ENCODE measurements at regions not wholly inside any gene's neighbourhood (a gene's known extent, or its start where the extent isn't known, plus 50 kb on each side); places are given as distances from the start of the nearest gene placed in this dataset.

DNA sequence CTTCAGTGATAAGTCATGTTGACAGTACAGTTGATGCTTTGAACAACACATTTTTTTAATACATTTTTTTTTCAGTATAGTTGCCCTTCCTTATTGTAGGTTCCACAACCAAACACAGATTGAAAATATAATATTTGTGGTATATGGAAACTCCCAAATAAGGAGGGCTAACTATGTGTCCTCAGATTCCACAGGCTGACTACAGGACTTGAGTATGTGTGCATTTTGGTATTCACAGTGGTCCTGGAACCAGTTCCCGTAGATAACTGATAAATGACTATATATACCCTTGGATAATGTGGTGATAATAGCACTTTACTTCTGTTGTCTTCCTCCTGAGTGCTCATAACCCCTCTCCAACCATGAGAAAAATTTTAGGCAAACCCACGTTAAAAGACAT is 111.6 kb upstream of the NUDT6 start:
- DNase-seq (ENCODE audit: low spot score in 2 of 2): no peak
- TF ChIP-seq POLR2A (IDR thresholded peaks at IDR 0.05): no peak
- TF ChIP-seq, protein P1, sequence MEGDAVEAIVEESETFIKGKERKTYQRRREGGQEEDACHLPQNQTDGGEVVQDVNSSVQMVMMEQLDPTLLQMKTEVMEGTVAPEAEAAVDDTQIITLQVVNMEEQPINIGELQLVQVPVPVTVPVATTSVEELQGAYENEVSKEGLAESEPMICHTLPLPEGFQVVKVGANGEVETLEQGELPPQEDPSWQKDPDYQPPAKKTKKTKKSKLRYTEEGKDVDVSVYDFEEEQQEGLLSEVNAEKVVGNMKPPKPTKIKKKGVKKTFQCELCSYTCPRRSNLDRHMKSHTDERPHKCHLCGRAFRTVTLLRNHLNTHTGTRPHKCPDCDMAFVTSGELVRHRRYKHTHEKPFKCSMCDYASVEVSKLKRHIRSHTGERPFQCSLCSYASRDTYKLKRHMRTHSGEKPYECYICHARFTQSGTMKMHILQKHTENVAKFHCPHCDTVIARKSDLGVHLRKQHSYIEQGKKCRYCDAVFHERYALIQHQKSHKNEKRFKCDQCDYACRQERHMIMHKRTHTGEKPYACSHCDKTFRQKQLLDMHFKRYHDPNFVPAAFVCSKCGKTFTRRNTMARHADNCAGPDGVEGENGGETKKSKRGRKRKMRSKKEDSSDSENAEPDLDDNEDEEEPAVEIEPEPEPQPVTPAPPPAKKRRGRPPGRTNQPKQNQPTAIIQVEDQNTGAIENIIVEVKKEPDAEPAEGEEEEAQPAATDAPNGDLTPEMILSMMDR (IDR thresholded peaks at IDR 0.05): no peak
- H3K4me3 ChIP-seq (ENCODE audit: low read depth, poor library complexity, severe bottlenecking): no peak overlapping the region
- intact Hi-C loops (cut with DNase I; ENCODE audit: low total_unique reads): no loop called here
- WGBS, 2 donors: 91 to 98% methylated on average over 2 of the region's 2 CpGs

DNA sequence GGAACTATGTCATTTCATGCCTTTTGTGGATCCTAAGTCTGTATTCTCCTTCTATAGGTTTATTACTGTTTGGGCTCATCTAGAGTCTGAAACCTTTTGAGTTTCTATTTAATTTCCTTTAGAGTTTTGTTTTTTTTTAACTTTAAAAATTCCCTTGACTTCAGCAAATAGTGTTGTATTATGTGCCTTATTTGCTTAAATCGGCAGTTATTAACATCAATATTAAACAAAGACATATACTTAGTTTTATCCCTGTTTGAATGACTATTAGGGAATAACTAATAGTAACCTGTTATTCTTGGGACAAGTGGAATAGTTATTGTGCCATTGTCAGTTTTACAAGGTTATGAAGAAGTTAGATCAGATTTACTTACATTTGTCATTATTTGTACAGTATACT is 112.8 kb upstream of the NUDT6 start:
- WGBS, 2 donors: 97 to 98% methylated on average over 1 of the region's 1 CpG
- intact Hi-C loops (cut with DNase I; ENCODE audit: low total_unique reads): no loop called here
- H3K4me3 ChIP-seq (ENCODE audit: low read depth, poor library complexity, severe bottlenecking): no peak overlapping the region
- no peak for DNase-seq (ENCODE audit: low spot score in 2 of 2)
- TF ChIP-seq, protein P1 (IDR thresholded peaks at IDR 0.05): no peak
- no peak for TF ChIP-seq POLR2A (IDR thresholded peaks at IDR 0.05)

DNA sequence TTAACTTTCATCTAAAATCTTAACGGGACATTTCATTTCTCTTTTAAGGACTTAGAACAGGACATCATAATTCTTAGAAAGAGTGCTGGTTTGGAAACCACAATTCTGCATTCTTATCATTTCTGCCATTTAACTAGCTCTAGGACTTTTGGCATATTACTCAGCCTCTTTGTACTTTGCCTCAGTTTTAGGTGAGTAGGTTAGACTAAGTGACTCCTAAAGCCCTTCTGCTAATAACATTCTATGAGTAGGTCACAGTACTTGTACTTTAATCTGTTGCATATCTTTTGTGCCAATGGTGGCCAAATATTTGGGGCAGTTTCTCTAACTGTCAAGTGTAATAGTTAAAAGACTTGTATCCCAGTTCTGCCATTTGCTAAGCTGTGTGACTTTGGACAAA is 115.4 kb upstream of the NUDT6 start:
- WGBS, 2 donors: 67 to 70% methylated on average over 1 of the region's 1 CpG
- TF ChIP-seq, protein P1 (IDR thresholded peaks at IDR 0.05): no peak
- no peak for TF ChIP-seq POLR2A (IDR thresholded peaks at IDR 0.05)
- intact Hi-C loops (cut with DNase I; ENCODE audit: low total_unique reads): no loop called here
- H3K4me3 ChIP-seq (ENCODE audit: low read depth, poor library complexity, severe bottlenecking): no peak overlapping the region
- DNase-seq (ENCODE audit: low spot score in 2 of 2): no peak

DNA sequence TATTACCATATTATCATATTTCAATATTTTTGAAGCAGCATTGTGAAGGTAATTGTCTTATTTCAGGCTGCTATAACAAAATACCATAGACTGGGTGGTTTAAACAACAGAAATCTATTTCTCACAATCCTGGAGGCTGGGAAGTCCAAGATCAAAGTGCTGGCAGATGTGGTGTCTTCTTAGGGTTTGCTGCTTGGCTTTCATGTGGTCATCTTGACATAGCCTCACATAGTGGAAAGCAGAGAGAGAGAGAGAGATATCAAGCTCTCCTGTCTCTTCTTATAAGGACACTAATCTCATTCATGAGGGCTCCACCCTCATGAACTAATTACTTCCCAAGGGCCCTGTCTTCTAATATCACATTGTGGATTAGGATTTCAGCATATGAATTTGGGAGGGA is 119.7 kb upstream of the NUDT6 start:
- no peak for TF ChIP-seq POLR2A (IDR thresholded peaks at IDR 0.05)
- TF ChIP-seq, protein P1 (IDR thresholded peaks at IDR 0.05): no peak
- intact Hi-C loops (cut with DNase I; ENCODE audit: low total_unique reads): no loop called here

DNA sequence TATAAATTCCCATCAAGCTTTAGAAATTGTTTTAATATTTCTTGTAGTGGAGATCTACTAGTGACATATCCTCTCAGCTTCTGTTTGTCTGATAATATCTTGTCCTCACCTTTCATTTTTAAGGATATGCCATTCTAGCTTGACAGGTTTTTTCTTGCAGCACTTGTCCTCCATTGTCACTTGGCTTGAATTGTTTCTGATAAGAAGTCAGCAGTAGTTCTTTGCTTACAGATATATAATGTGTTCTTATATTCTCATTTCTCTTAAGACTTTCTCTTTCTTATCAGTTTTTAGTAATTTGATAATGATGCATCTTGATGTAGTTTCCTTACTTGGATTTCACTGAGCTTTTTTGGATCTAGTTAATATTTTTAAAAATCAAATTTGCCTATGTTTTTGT is 120.6 kb upstream of the NUDT6 start:
- no peak overlapping the region for H3K4me3 ChIP-seq (ENCODE audit: low read depth, poor library complexity, severe bottlenecking)
- DNase-seq (ENCODE audit: low spot score in 2 of 2): no peak
- intact Hi-C loops (cut with DNase I; ENCODE audit: low total_unique reads): no loop called here
- TF ChIP-seq POLR2A (IDR thresholded peaks at IDR 0.05): no peak
- TF ChIP-seq, protein P1 (IDR thresholded peaks at IDR 0.05): no peak

More for the DNA sequence above, 119.7 kb upstream of the NUDT6 start:
- H3K4me3 ChIP-seq (ENCODE audit: low read depth, poor library complexity, severe bottlenecking): no peak overlapping the region
- DNase-seq (ENCODE audit: low spot score in 2 of 2): no peak

DNA sequence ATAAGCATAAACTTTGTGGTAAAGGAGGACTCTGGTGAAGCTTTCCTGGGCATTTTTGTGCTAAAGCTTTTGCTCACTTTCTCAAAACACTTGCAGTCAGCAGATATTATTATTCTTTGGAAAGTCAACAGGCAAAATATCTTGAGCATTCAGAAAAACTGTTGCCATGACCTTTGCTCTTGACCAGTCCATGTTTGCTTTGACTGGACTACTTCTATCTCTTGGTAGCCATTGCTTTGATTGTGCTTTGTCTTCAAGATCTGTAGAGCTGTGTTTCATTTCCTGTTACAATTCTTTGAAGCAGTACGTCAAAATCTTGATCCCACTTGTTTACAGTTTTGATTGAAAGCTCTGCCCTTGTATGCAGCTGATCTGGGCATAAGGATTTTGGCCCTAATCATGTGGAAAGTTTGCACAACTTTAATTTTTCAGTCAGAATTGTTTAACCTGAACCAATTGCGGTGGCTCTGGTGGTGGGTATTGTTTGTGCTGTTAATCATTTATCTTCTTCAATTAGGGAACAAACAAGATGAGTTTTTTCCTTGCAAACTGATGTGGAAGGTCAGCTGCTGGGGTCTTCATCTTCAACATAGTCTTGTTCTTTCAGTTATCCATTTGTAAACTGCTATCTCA is 121.5 kb upstream of the NUDT6 start:
- intact Hi-C loops (cut with DNase I; ENCODE audit: low total_unique reads): no loop called here
- H3K4me3 ChIP-seq (ENCODE audit: low read depth, poor library complexity, severe bottlenecking): no peak overlapping the region
- no peak for TF ChIP-seq POLR2A (IDR thresholded peaks at IDR 0.05)
- TF ChIP-seq, protein P1 (IDR thresholded peaks at IDR 0.05): no peak
- no peak for DNase-seq (ENCODE audit: low spot score in 2 of 2)
- 40 to 42% methylated on average over 2 of the region's 2 CpGs for WGBS, 2 donors
